Loucy (cell line): ENCODE measurements at regions not wholly inside any gene's neighbourhood (a gene's known extent, or its start where the extent isn't known, plus 50 kb on each side); places are given as distances from the start of the nearest gene placed in this dataset.

Experiments used
- H2AFZ ChIP-seq: fragments of 200-600 bp; sonication (generic); 2 replicates; pipeline ENCODE4 v1.6.0; 2016; ENCODE audit warnings: antibody characterized with exemption, mild to moderate bottlenecking, low read length, moderate library complexity
- H3F3A ChIP-seq: fragments of 200-600 bp; 2 replicates; pipeline ENCODE4 v1.6.0; 2016; ENCODE audit warnings: antibody characterized with exemption, low read depth, mild to moderate bottlenecking
- H3K27me3 ChIP-seq: fragments of 200-600 bp; sonication (generic); 2 replicates; pipeline ENCODE4 v1.6.1; 2014; ENCODE audit warnings: low read length, mild to moderate bottlenecking; ENCODE audit not compliant: insufficient read depth, poor library complexity, severe bottlenecking
- H3K36me3 ChIP-seq: fragments of 200-600 bp; sonication (generic); 2 replicates; pipeline ENCODE4 v1.6.1; 2016; ENCODE audit warnings: low read length; ENCODE audit not compliant: insufficient read depth
- H3K4me1 ChIP-seq: fragments of 200-600 bp; sonication (generic); 2 replicates; pipeline ENCODE4 v1.5.1; 2014; ENCODE audit warnings: low read length, mild to moderate bottlenecking; ENCODE audit not compliant: insufficient read depth, poor library complexity, severe bottlenecking
- H3K4me2 ChIP-seq: fragments of 200-600 bp; sonication (generic); 2 replicates; pipeline ENCODE4 v1.6.0; 2014; ENCODE audit warnings: antibody characterized with exemption, low read length, low read depth, mild to moderate bottlenecking; ENCODE audit not compliant: poor library complexity, severe bottlenecking
- H3K4me3 ChIP-seq: fragments of 200-600 bp; sonication (generic); 2 replicates; pipeline ENCODE4 v1.5.1; 2014; ENCODE audit warnings: low read length, mild to moderate bottlenecking, mixed read lengths; ENCODE audit not compliant: poor library complexity, severe bottlenecking
- H3K79me2 ChIP-seq: fragments of 200-600 bp; sonication (generic); 2 replicates; pipeline ENCODE4 v1.6.1; 2014; ENCODE audit warnings: low read length; ENCODE audit not compliant: insufficient read depth
- H3K9ac ChIP-seq: fragments of 200-600 bp; sonication (generic); 2 replicates; pipeline ENCODE4 v1.6.0; 2014; ENCODE audit warnings: mild to moderate bottlenecking, low read depth, low read length, moderate library complexity; ENCODE audit not compliant: poor library complexity, severe bottlenecking
- H3K9me2 ChIP-seq: fragments of 200-600 bp; sonication (generic); replicated peaks from 2 replicates; pipeline ENCODE4 v1.6.1; 2016; ENCODE audit warnings: low read depth, low read length, mixed read lengths
- H3K9me3 ChIP-seq: fragments of 200-600 bp; sonication (generic); 2 replicates; pipeline ENCODE4 v1.6.1; 2014; ENCODE audit warnings: mild to moderate bottlenecking, antibody characterized with exemption, low read length, low read depth; ENCODE audit not compliant: insufficient read depth
- H4K20me1 ChIP-seq: fragments of 200-600 bp; sonication (generic); 2 replicates; pipeline ENCODE4 v1.6.0; 2014; ENCODE audit warnings: antibody characterized with exemption, low read length, mild to moderate bottlenecking; ENCODE audit not compliant: insufficient read depth, poor library complexity, severe bottlenecking
- CTCF ChIP-seq: fragments of 200-600 bp; sonication (generic); conservative IDR thresholded peaks from 2 replicates; pipeline ENCODE4 v1.5.1; 2014; ENCODE audit warnings: mild to moderate bottlenecking, antibody characterized with exemption, low read length
- EZH2phosphoT487 ChIP-seq: fragments of 200-600 bp; IDR thresholded peaks from 2 replicates; pipeline ENCODE4 v1.6.1; 2018; ENCODE audit warnings: antibody characterized with exemption, mild to moderate bottlenecking, moderate library complexity, borderline replicate concordance

DNA sequence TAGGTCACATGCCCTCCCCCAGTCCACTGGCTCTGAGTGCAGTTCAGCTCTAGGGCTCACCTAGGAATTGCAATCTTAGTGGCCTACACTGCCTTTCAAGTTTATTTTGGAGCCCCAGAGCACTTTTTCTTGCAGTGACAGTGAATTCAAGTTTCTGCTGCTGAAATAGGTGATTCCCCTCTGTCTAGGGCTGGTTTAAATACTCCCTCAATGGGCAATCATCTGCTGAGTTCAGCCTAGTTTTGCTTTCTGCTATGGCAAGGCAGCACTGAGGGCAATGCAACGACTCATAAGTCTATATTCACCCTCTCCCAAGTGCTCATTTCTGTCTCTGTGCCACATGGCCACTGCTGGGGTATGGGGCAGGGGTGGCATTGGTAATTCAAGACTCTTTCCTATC is 472.6 kb upstream of the RGS18 start:
- Histone ChIP-seq H3K9me3 (no peaks in the 10 kb centered on the region), H3K4me2 (no peak overlapping the region), H3K9me2 (no peaks in the 10 kb centered on the region), H3K36me3 (no peaks in the 10 kb centered on the region), H3K9ac (no peak overlapping the region), H3F3A (no peaks in the 10 kb centered on the region), H3K79me2 (no peaks in the 10 kb centered on the region), H3K27me3 (no peaks in the 10 kb centered on the region), H3K4me1 (no peaks in the 10 kb centered on the region), H2AFZ (no peak overlapping the region), H3K4me3 (no peak overlapping the region), H4K20me1 (no peaks in the 10 kb centered on the region)
- TF ChIP-seq CTCF (no peak), EZH2phosphoT487 (no peak)

DNA sequence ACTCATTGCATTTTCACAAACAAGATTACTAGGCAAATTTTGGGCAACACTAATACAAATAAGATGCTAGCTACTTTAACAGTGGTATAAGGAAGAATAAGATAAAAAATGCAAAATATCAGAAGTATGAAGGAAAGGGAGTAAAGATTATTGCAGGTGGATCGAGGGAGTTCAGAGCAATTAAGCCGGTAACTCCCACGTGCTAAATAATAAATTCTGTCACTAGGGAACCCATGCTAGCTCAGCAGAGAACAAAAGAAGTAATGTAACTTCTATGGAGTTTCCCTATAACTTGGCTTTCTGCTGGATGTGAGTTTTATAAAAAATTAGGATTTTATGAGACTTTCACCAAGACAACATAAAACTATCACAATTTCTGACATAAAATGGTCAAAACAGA is 470.5 kb upstream of the RGS18 start:
- no peak overlapping the region for H3K4me2 ChIP-seq
- no peak for TF ChIP-seq EZH2phosphoT487
- no peak for TF ChIP-seq CTCF

GRCh38 chr1:191690931-191691330 is 467.3 kb upstream of the RGS18 start:
- Histone ChIP-seq H3K79me2 (no peaks in the 10 kb centered on the region), H3F3A (no peaks in the 10 kb centered on the region), H3K27me3 (no peaks in the 10 kb centered on the region), H3K9ac (no peak overlapping the region), H3K4me2 (no peak overlapping the region), H4K20me1 (no peaks in the 10 kb centered on the region), H3K4me3 (no peak overlapping the region), H3K9me2 (no peaks in the 10 kb centered on the region), H3K9me3 (no peaks in the 10 kb centered on the region; the same call in 1 of the 2 replicates), H3K36me3 (no peaks in the 10 kb centered on the region), H3K4me1 (peaks cover 9% of the 10 kb centered on the region), H2AFZ (no peak overlapping the region)
- TF ChIP-seq CTCF (no peak), EZH2phosphoT487 (no peak)

More for the DNA sequence above, 470.5 kb upstream of the RGS18 start:
- no peaks in the 10 kb centered on the region; the same call in 1 of the 2 replicates for H3K9me3 ChIP-seq
- no peaks in the 10 kb centered on the region for H4K20me1 ChIP-seq
- H3K9ac ChIP-seq, result no peak overlapping the region
- no peak overlapping the region for H2AFZ ChIP-seq
- no peak overlapping the region for H3K4me3 ChIP-seq
- H3K9me2 ChIP-seq, result no peaks in the 10 kb centered on the region
- no peaks in the 10 kb centered on the region for H3K27me3 ChIP-seq
- H3K4me1 ChIP-seq, result no peaks in the 10 kb centered on the region
- no peaks in the 10 kb centered on the region for H3K36me3 ChIP-seq
- no peaks in the 10 kb centered on the region for H3F3A ChIP-seq
- no peaks in the 10 kb centered on the region for H3K79me2 ChIP-seq
